Thyroid gland (tissue), 4 donors: ENCODE measurements at regions not wholly inside any gene's neighbourhood (a gene's known extent, or its start where the extent isn't known, plus 50 kb on each side); places are given as distances from the start of the nearest gene placed in this dataset.

Experiments
- CTCF ChIP-seq, 6 experiments: fragments of 200-600 bp in 3 of 6; fragments of 450-650 bp in 3 of 6; sonication (generic) in 3 of 6; IDR thresholded peaks; one replicate each; pipeline ENCODE4 v1.5.1; 2016 to 2019; ENCODE audit warnings: antibody characterized with exemption in 6 of 6, mild to moderate bottlenecking in 2 of 6, inconsistent platforms in 1 of 6, moderate library complexity in 1 of 6
- POLR2A ChIP-seq, 2 donors: fragments of 450-650 bp; IDR thresholded peaks; one replicate each; pipeline ENCODE4 v1.6.1; 2017; ENCODE audit warnings: antibody characterized with exemption in 2 of 2, mild to moderate bottlenecking in 2 of 2, moderate library complexity in 1 of 2

GRCh38 chr4:187942968-187943367, 52.6 kb upstream of the ZFP42 start:
- TF ChIP-seq CTCF (IDR thresholded peaks at IDR 0.05), result no peak
- no peak for TF ChIP-seq POLR2A (IDR thresholded peaks at IDR 0.05)
